ENCODE measurements at regions not wholly inside any gene's neighbourhood (a gene's known extent, or its start where the extent isn't known, plus 50 kb on each side); places are given as distances from the start of the nearest gene placed in this dataset.

DNA sequence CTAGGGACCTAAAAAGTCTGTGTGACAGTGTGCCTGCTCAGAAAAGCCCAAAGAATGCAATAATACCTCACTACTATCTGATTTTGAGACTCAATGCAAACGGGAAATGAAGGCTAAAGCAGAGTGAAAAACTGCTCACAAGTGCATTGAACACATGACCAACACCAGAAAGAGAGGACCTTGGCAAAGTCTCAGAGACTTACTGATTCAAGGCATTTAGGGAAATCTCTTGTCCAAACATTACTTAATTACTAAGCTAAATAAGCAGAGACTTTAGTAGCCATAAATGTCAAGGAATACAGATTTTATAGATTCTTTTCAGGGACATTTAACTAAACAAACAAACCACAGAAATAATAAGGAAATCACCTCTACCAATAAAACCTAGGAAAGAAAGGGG is 916.0 kb downstream of the FSTL5 start:
- Histone ChIP-seq H3K23ac (ENCODE audit: low read length) (no peak overlapping the region), H3K4me1 (ENCODE audit: control insufficient read depth in 1 of 2, insufficient read depth in 2 of 2, low read length in 2 of 2) (no peaks in the 10 kb centered on the region), H3K79me2 (ENCODE audit: control insufficient read depth, insufficient read depth, low read length, poor library complexity) (no peaks in the 10 kb centered on the region), H3K27me3 (ENCODE audit: insufficient read depth, low read length) (no peaks in the 10 kb centered on the region), H4K8ac (ENCODE audit: low read depth, low read length) (no peak overlapping the region), H2BK12ac (ENCODE audit: low read length) (no peak overlapping the region), H2BK120ac (ENCODE audit: insufficient read depth, low read length, poor library complexity) (no peak overlapping the region), H3K9me3 (ENCODE audit: insufficient read depth, low read depth, low read length) (peaks cover 4% of the 10 kb centered on the region), H2BK5ac (ENCODE audit: low read depth, low read length, poor library complexity) (no peak overlapping the region), H3K4me3 (ENCODE audit: low read depth, low read length) (no peak overlapping the region), H3K18ac (ENCODE audit: low read length) (no peak overlapping the region), H2AK5ac (ENCODE audit: low read length) (no peak overlapping the region), H3K36me3 (ENCODE audit: control insufficient read depth in 1 of 2, insufficient read depth in 2 of 2, low read length in 2 of 2) (peaks cover 0 to 2% of the 10 kb centered on the region in 2 experiments), H3K4ac (ENCODE audit: low read depth, low read length) (no peak overlapping the region), H3K14ac (ENCODE audit: low read length) (no peak overlapping the region), H3K4me2 (ENCODE audit: low read length) (no peak overlapping the region), H3K9ac (ENCODE audit: low read length) (no peak overlapping the region), H3K27ac (ENCODE audit: low read depth, low read length) (no peak overlapping the region), H4K12ac (ENCODE audit: low read depth, low read length) (no peak overlapping the region), H2AFZ (ENCODE audit: insufficient read depth, low read length, poor library complexity) (no peak overlapping the region), H4K91ac (ENCODE audit: low read depth, low read length) (no peak overlapping the region), H3K79me1 (ENCODE audit: low read length) (no peaks in the 10 kb centered on the region)
- DNase-seq, result no peak
- WGBS (ENCODE audit: extremely low coverage, insufficient coverage, insufficient read length), result no CpG with 5 or more reads among the region's 1 CpG

DNA sequence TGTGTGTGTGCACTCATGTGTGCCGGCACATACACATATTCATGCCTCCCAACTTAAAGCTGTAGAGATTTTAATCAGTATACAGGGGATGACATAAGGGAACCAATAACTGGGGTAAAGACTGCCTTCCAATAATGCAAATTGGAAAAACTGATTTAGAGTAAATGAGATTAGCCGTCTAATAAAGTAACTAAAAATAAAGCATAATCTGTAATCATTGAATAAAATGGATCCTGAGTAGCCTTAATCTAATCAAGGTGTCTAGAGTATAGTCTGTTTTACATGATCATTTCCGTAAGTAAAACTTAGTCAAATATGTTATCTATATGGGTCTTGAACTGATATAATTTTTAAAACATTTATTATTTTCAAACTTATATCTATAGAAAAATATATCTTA is 925.8 kb downstream of the FSTL5 start:
- Histone ChIP-seq H4K91ac (ENCODE audit: low read depth, low read length) (no peak overlapping the region), H3K27ac (ENCODE audit: low read depth, low read length) (no peak overlapping the region), H3K27me3 (ENCODE audit: insufficient read depth, low read length) (no peaks in the 10 kb centered on the region), H3K36me3 (ENCODE audit: control insufficient read depth in 1 of 2, insufficient read depth in 2 of 2, low read length in 2 of 2) (no peaks in the 10 kb centered on the region), H2AK5ac (ENCODE audit: low read length) (no peak overlapping the region), H2AFZ (ENCODE audit: insufficient read depth, low read length, poor library complexity) (no peak overlapping the region), H4K12ac (ENCODE audit: low read depth, low read length) (no peak overlapping the region), H3K4me2 (ENCODE audit: low read length) (no peak overlapping the region), H3K18ac (ENCODE audit: low read length) (no peak overlapping the region), H3K23ac (ENCODE audit: low read length) (no peak overlapping the region), H3K79me1 (ENCODE audit: low read length) (no peaks in the 10 kb centered on the region), H3K4me3 (ENCODE audit: low read depth, low read length) (no peak overlapping the region), H2BK5ac (ENCODE audit: low read depth, low read length, poor library complexity) (no peak overlapping the region), H4K8ac (ENCODE audit: low read depth, low read length) (no peak overlapping the region), H2BK12ac (ENCODE audit: low read length) (no peak overlapping the region), H3K79me2 (ENCODE audit: control insufficient read depth, insufficient read depth, low read length, poor library complexity) (no peaks in the 10 kb centered on the region), H3K4ac (ENCODE audit: low read depth, low read length) (no peak overlapping the region), H3K4me1 (ENCODE audit: control insufficient read depth in 1 of 2, insufficient read depth in 2 of 2, low read length in 2 of 2) (no peaks in the 10 kb centered on the region), H3K9me3 (ENCODE audit: insufficient read depth, low read depth, low read length) (no peaks in the 10 kb centered on the region), H3K9ac (ENCODE audit: low read length) (no peak overlapping the region), H2BK120ac (ENCODE audit: insufficient read depth, low read length, poor library complexity) (no peak overlapping the region), H3K14ac (ENCODE audit: low read length) (no peak overlapping the region)
- DNase-seq, result no peak
- WGBS (ENCODE audit: extremely low coverage, insufficient coverage, insufficient read length), result no CpG with 5 or more reads among the region's 3 CpGs

DNA sequence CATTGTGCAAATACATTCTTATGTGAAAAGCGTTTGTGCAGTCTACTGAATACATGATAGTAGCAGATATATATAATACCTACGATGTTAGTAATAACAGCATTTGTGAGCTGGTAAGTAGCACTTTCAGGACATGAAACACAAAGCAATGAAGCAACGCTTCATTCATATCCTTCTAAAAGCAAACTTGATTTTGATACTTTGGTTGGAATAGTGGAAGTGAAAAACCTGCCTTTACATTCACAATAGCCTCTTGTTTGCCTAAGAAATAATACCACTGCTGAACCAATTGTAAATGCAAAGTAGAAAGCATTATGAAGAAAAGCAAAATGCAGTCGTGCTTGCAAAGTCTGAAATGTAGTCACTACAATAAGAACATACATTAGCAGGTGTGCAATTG is 926.3 kb downstream of the FSTL5 start:
- no peak overlapping the region for H3K4me3 ChIP-seq (ENCODE audit: low read depth, low read length)
- H2BK12ac ChIP-seq (ENCODE audit: low read length), result no peak overlapping the region
- no peaks in the 10 kb centered on the region for H3K9me3 ChIP-seq (ENCODE audit: insufficient read depth, low read depth, low read length)
- no CpG with 5 or more reads among the region's 4 CpGs for WGBS (ENCODE audit: extremely low coverage, insufficient coverage, insufficient read length)
- no peak overlapping the region for H4K12ac ChIP-seq (ENCODE audit: low read depth, low read length)
- H4K8ac ChIP-seq (ENCODE audit: low read depth, low read length), result no peak overlapping the region
- H3K79me2 ChIP-seq (ENCODE audit: control insufficient read depth, insufficient read depth, low read length, poor library complexity), result no peaks in the 10 kb centered on the region
- no peak overlapping the region for H2AFZ ChIP-seq (ENCODE audit: insufficient read depth, low read length, poor library complexity)
- H3K27ac ChIP-seq (ENCODE audit: low read depth, low read length), result no peak overlapping the region
- no peak for DNase-seq
- no peaks in the 10 kb centered on the region for H3K4me1 ChIP-seq (ENCODE audit: control insufficient read depth in 1 of 2, insufficient read depth in 2 of 2, low read length in 2 of 2)
- no peak overlapping the region for H3K14ac ChIP-seq (ENCODE audit: low read length)
- H3K36me3 ChIP-seq (ENCODE audit: control insufficient read depth in 1 of 2, insufficient read depth in 2 of 2, low read length in 2 of 2), result no peaks in the 10 kb centered on the region
- H3K4me2 ChIP-seq (ENCODE audit: low read length), result no peak overlapping the region
- no peak overlapping the region for H2BK120ac ChIP-seq (ENCODE audit: insufficient read depth, low read length, poor library complexity)
- H3K4ac ChIP-seq (ENCODE audit: low read depth, low read length), result no peak overlapping the region
- H3K9ac ChIP-seq (ENCODE audit: low read length), result no peak overlapping the region
- H3K18ac ChIP-seq (ENCODE audit: low read length), result no peak overlapping the region
- H3K27me3 ChIP-seq (ENCODE audit: insufficient read depth, low read length), result no peaks in the 10 kb centered on the region
- H2AK5ac ChIP-seq (ENCODE audit: low read length), result no peak overlapping the region
- H3K23ac ChIP-seq (ENCODE audit: low read length), result no peak overlapping the region
- H2BK5ac ChIP-seq (ENCODE audit: low read depth, low read length, poor library complexity), result no peak overlapping the region
- H3K79me1 ChIP-seq (ENCODE audit: low read length), result no peaks in the 10 kb centered on the region
- H4K91ac ChIP-seq (ENCODE audit: low read depth, low read length), result no peak overlapping the region

DNA sequence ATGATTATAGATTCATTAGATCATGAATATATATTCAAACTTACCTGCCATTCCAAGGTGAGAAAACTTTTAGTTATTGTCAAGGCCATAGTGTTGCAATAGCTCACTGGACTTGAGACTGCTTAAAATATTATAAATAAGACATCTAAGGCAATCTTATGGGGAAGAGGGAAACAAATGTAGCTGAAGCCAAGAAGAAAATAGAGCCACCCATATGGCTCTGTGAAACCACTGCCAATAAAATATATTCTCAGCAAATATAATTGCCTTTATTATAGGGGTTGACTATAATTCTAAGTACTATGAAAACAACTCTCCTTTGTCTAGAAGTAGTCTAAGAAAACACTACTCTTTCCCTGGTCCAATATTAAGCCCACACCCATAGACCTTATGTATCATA is 938.5 kb downstream of the FSTL5 start:
- no peak overlapping the region for H2BK120ac ChIP-seq (ENCODE audit: insufficient read depth, low read length, poor library complexity)
- no peak overlapping the region for H3K18ac ChIP-seq (ENCODE audit: low read length)
- H3K9ac ChIP-seq (ENCODE audit: low read length), result no peak overlapping the region
- no peaks in the 10 kb centered on the region for H3K4me1 ChIP-seq (ENCODE audit: control insufficient read depth in 1 of 2, insufficient read depth in 2 of 2, low read length in 2 of 2)
- H3K4me2 ChIP-seq (ENCODE audit: low read length), result no peak overlapping the region
- H3K79me2 ChIP-seq (ENCODE audit: control insufficient read depth, insufficient read depth, low read length, poor library complexity), result no peaks in the 10 kb centered on the region
- no peaks in the 10 kb centered on the region for H3K27me3 ChIP-seq (ENCODE audit: insufficient read depth, low read length)
- no peak overlapping the region for H3K27ac ChIP-seq (ENCODE audit: low read depth, low read length)
- no peak overlapping the region for H4K91ac ChIP-seq (ENCODE audit: low read depth, low read length)
- H2BK5ac ChIP-seq (ENCODE audit: low read depth, low read length, poor library complexity), result no peak overlapping the region
- H3K9me3 ChIP-seq (ENCODE audit: insufficient read depth, low read depth, low read length), result peaks cover 5% of the 10 kb centered on the region
- H4K8ac ChIP-seq (ENCODE audit: low read depth, low read length), result no peak overlapping the region
- H3K4me3 ChIP-seq (ENCODE audit: low read depth, low read length), result no peak overlapping the region
- no peak overlapping the region for H2BK12ac ChIP-seq (ENCODE audit: low read length)
- DNase-seq, result no peak
- no peak overlapping the region for H2AK5ac ChIP-seq (ENCODE audit: low read length)
- no peak overlapping the region for H3K4ac ChIP-seq (ENCODE audit: low read depth, low read length)
- H3K36me3 ChIP-seq (ENCODE audit: control insufficient read depth in 1 of 2, insufficient read depth in 2 of 2, low read length in 2 of 2), result no peaks in the 10 kb centered on the region
- H2AFZ ChIP-seq (ENCODE audit: insufficient read depth, low read length, poor library complexity), result no peak overlapping the region
- H3K23ac ChIP-seq (ENCODE audit: low read length), result no peak overlapping the region
- H3K14ac ChIP-seq (ENCODE audit: low read length), result no peak overlapping the region
- H3K79me1 ChIP-seq (ENCODE audit: low read length), result no peaks in the 10 kb centered on the region
- H4K12ac ChIP-seq (ENCODE audit: low read depth, low read length), result no peak overlapping the region

DNA sequence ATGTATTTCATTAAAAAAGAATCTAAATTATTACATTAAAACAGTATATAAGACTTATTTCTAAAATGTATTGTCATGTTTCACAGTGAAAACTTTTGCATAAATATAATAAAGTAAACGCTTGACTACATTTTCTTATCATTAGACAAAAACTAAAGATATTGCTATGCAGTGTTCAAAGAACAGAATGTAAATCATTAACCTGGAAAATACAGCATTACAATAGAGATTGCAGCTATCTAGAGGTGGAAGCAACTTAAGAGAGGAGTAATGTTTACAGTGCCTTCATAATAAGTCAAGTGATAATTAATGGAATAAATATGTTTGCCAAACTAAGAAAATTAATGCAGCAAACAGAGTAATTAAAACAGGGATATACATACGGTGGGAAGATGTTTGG is 940.9 kb downstream of the FSTL5 start:
- H3K79me1 ChIP-seq (ENCODE audit: low read length), result no peaks in the 10 kb centered on the region
- H3K18ac ChIP-seq (ENCODE audit: low read length), result no peak overlapping the region
- H3K36me3 ChIP-seq (ENCODE audit: control insufficient read depth in 1 of 2, insufficient read depth in 2 of 2, low read length in 2 of 2), result no peaks in the 10 kb centered on the region
- H2BK5ac ChIP-seq (ENCODE audit: low read depth, low read length, poor library complexity), result no peak overlapping the region
- no CpG with 5 or more reads among the region's 2 CpGs for WGBS (ENCODE audit: extremely low coverage, insufficient coverage, insufficient read length)
- H4K12ac ChIP-seq (ENCODE audit: low read depth, low read length), result no peak overlapping the region
- H3K4me3 ChIP-seq (ENCODE audit: low read depth, low read length), result no peak overlapping the region
- H3K79me2 ChIP-seq (ENCODE audit: control insufficient read depth, insufficient read depth, low read length, poor library complexity), result no peaks in the 10 kb centered on the region
- H2BK120ac ChIP-seq (ENCODE audit: insufficient read depth, low read length, poor library complexity), result no peak overlapping the region
- no peak overlapping the region for H2BK12ac ChIP-seq (ENCODE audit: low read length)
- H2AK5ac ChIP-seq (ENCODE audit: low read length), result no peak overlapping the region
- H3K4me1 ChIP-seq (ENCODE audit: control insufficient read depth in 1 of 2, insufficient read depth in 2 of 2, low read length in 2 of 2), result no peaks in the 10 kb centered on the region
- H3K27ac ChIP-seq (ENCODE audit: low read depth, low read length), result no peak overlapping the region
- H3K4ac ChIP-seq (ENCODE audit: low read depth, low read length), result no peak overlapping the region
- H2AFZ ChIP-seq (ENCODE audit: insufficient read depth, low read length, poor library complexity), result no peak overlapping the region
- no peaks in the 10 kb centered on the region for H3K27me3 ChIP-seq (ENCODE audit: insufficient read depth, low read length)
- no peak for DNase-seq
- H3K9ac ChIP-seq (ENCODE audit: low read length), result no peak overlapping the region
- no peak overlapping the region for H4K8ac ChIP-seq (ENCODE audit: low read depth, low read length)
- H3K23ac ChIP-seq (ENCODE audit: low read length), result no peak overlapping the region
- H3K9me3 ChIP-seq (ENCODE audit: insufficient read depth, low read depth, low read length), result peaks cover 5% of the 10 kb centered on the region
- H4K91ac ChIP-seq (ENCODE audit: low read depth, low read length), result no peak overlapping the region
- H3K14ac ChIP-seq (ENCODE audit: low read length), result no peak overlapping the region
- H3K4me2 ChIP-seq (ENCODE audit: low read length), result no peak overlapping the region
